ENCODE measurements at regions not wholly inside any gene's neighbourhood (a gene's known extent, or its start where the extent isn't known, plus 50 kb on each side); places are given as distances from the start of the nearest gene placed in this dataset.

- TF ChIP-seq POLR2A (IDR thresholded peaks at IDR 0.05): no peak
- TF ChIP-seq CTCF (IDR thresholded peaks at IDR 0.05): no peak
- no peak for TF ChIP-seq EP300 (IDR thresholded peaks at IDR 0.05; ENCODE audit: low read depth)
Observed at GRCh38 chr12:111130336-111130735, 210.0 kb upstream of the MYL2 start.

Measured in transverse colon (tissue), 3 donors.